HG02852 (cell line): ENCODE measurements at regions not wholly inside any gene's neighbourhood (a gene's known extent, or its start where the extent isn't known, plus 50 kb on each side); places are given as distances from the start of the nearest gene placed in this dataset.
"Not testable (repeated sequence)": the region's sequence is repeated elsewhere in the genome, so short reads cannot be mapped to it uniquely, and the experiment has no call there.

Source experiments
- ATAC-seq: cut with Tn5 transposase; IDR thresholded peaks from one replicate; pipeline ENCODE4 v1.9.1; 2021; ENCODE audit warnings: mild to moderate bottlenecking, moderate library complexity; ENCODE audit not compliant: unreplicated experiment

GRCh38 chr3:178967177-178967532 is 104.5 kb downstream of the ZMAT3 start:
- peak; percentile 16 for ATAC-seq

GRCh38 chr3:178966299-178967176 is 105.1 kb downstream of the ZMAT3 start:
- peak; percentile 24 for ATAC-seq

GRCh38 chr3:178964551-178964950 is 107.1 kb downstream of the ZMAT3 start:
- no peak for ATAC-seq

- ATAC-seq: no peak
Observed at GRCh38 chr3:178960918-178961317, 110.7 kb downstream of the ZMAT3 start.

- no peak for ATAC-seq
Observed at GRCh38 chr3:178960181-178960580, 111.4 kb downstream of the ZMAT3 start.

GRCh38 chr3:178950676-178951075 is 120.9 kb downstream of the ZMAT3 start:
- ATAC-seq: no peak

- ATAC-seq: no peak
Observed at GRCh38 chr3:178949896-178950295, 121.7 kb downstream of the ZMAT3 start.

- no peak for ATAC-seq
Observed at GRCh38 chr3:178948546-178948945, 123.1 kb downstream of the ZMAT3 start.

- ATAC-seq: no peak
Observed at GRCh38 chr3:178947738-178948137, 123.9 kb downstream of the ZMAT3 start.

- ATAC-seq: not testable (repeated sequence)
Observed at GRCh38 chr3:178942261-178942660, 129.3 kb downstream of the ZMAT3 start.

- ATAC-seq: no peak
Observed at GRCh38 chr3:178930116-178930515, 141.5 kb downstream of the ZMAT3 start.

GRCh38 chr3:178916223-178916622 is 155.4 kb downstream of the ZMAT3 start:
- no peak for ATAC-seq

GRCh38 chr3:178915365-178915764 is 156.2 kb downstream of the ZMAT3 start:
- ATAC-seq: no peak

GRCh38 chr3:178907081-178907480 is 164.5 kb downstream of the ZMAT3 start:
- ATAC-seq: no peak

GRCh38 chr3:178901204-178901603 is 170.4 kb downstream of the ZMAT3 start:
- no peak for ATAC-seq

- ATAC-seq: no peak
Observed at GRCh38 chr3:178900029-178900646, 171.5 kb downstream of the ZMAT3 start.

- ATAC-seq: no peak
Observed at GRCh38 chr3:178895178-178895789, 176.3 kb downstream of the ZMAT3 start.
